GM12878 (cell line): ENCODE measurements at regions not wholly inside any gene's neighbourhood (a gene's known extent, or its start where the extent isn't known, plus 50 kb on each side); places are given as distances from the start of the nearest gene placed in this dataset.

ENCODE experiments used
- ATAC-seq: fragments of 200-7000 bp; cut with Tn5 transposase; 3 replicates; pipeline ENCODE4 v1.9.1; 2020; ENCODE audit warnings: mild to moderate bottlenecking, moderate library complexity
- BruUV-seq: library from RNA; stranded (reverse); fragments of 400-500 nt; replicated peaks from 2 replicates; lab custom pipeline; 2021; lab: Mats Ljungman, UMichigan
- CTCF ChIA-PET: fragments of 300-600 bp; sonication (Branson Sonifier 250); formaldehyde crosslinking; extraction: SDS; loops from one replicate; lab custom pipeline; 2021; ENCODE audit warnings: inconsistent platforms; lab: Yijun Ruan, JAX
- POLR2A ChIA-PET: fragments of 350-600 bp; formaldehyde crosslinking; extraction: SDS; loops from one replicate; lab custom pipeline; 2021; ENCODE audit warnings: inconsistent platforms; lab: Charles Lee
- RAD21 ChIA-PET: fragments of 300-600 bp; sonication (Branson Sonifier 250); formaldehyde crosslinking; loops from one replicate; lab custom pipeline; 2023; ENCODE audit warnings: antibody characterized with exemption; ENCODE audit not compliant: unreplicated experiment; lab: Charles Lee
- SMC1A ChIA-PET: fragments of 300-600 bp; sonication (Branson Sonifier 250); formaldehyde crosslinking; loops from one replicate; lab custom pipeline; 2023; ENCODE audit not compliant: unreplicated experiment, uncharacterized antibody; lab: Charles Lee
- DNase-seq: peaks from one replicate; pipeline ENCODE4 v3.0.0-alpha.2; 2011; ENCODE audit warnings: low read depth, low spot score
- FAIRE-seq: peaks from 3 replicates; lab custom pipeline; 2011; peaks lifted over from hg19 to GRCh38; lab: Jason Lieb, UNC
- H2AFZ ChIP-seq: 2 replicates; pipeline ENCODE4 v1.6.0; 2011; ENCODE audit warnings: low read depth, low read length, control low read depth; ENCODE audit not compliant: control insufficient read depth
- H3K27ac ChIP-seq: 2 replicates; pipeline ENCODE4 v1.5.1; 2011; ENCODE audit warnings: control low read depth; ENCODE audit not compliant: control insufficient read depth, insufficient read depth
- H3K27me3 ChIP-seq, 2 experiments: replicated peaks in 1 of 2; 2 replicates each; pipeline versions ENCODE4 v1.6.0 to v1.6.1; 2011; ENCODE audit warnings: low read length in 1 of 2; ENCODE audit not compliant: control insufficient read depth in 2 of 2, insufficient read depth in 2 of 2
- H3K36me3 ChIP-seq, 2 experiments: 2 replicates each; pipeline ENCODE4 v1.5.1; 2011; ENCODE audit warnings: low read length in 1 of 2; ENCODE audit not compliant: control insufficient read depth in 2 of 2, insufficient read depth in 2 of 2
- H3K4me1 ChIP-seq: 2 replicates; pipeline ENCODE4 v1.6.1; 2011; ENCODE audit warnings: mild to moderate bottlenecking, low read length, moderate library complexity, mixed read lengths; ENCODE audit not compliant: control insufficient read depth, insufficient read depth
- H3K4me2 ChIP-seq: 2 replicates; pipeline ENCODE4 v1.6.0; 2011; ENCODE audit warnings: control low read depth; ENCODE audit not compliant: control insufficient read depth, insufficient read depth
- H3K4me3 ChIP-seq: fragments of 200-600 bp; sonication (generic); 2 replicates; pipeline ENCODE4 v1.5.1; 2016
- H3K79me2 ChIP-seq: 2 replicates; pipeline ENCODE4 v1.6.0; 2011; ENCODE audit warnings: low read length; ENCODE audit not compliant: control insufficient read depth, insufficient read depth
- H3K9ac ChIP-seq: 2 replicates; pipeline ENCODE4 v1.8.0; 2011; ENCODE audit warnings: low read length, control low read depth, mixed read lengths; ENCODE audit not compliant: control insufficient read depth, insufficient read depth
- H3K9me3 ChIP-seq: replicated peaks from 3 replicates; pipeline ENCODE4 v1.5.1; 2011; ENCODE audit warnings: mild to moderate bottlenecking, low read length; ENCODE audit not compliant: control insufficient read depth, insufficient read depth
- H4K20me1 ChIP-seq: 2 replicates; pipeline ENCODE4 v1.6.0; 2011; ENCODE audit not compliant: control insufficient read depth, insufficient read depth
- WGBS: methylation state at CpG from one replicate; pipeline ENCODE4 v1.1.6; 2016; ENCODE audit warnings: low lambda C conversion rate; ENCODE audit not compliant: insufficient replicate concordance, insufficient coverage; ENCODE audit errors: missing lambda C conversion rate; 5-methylcytosine and 5-hydroxymethylcytosine counted together
- in situ Hi-C: fragments of 300-500 bp; cut with MboI; formaldehyde crosslinking; loops from 9 replicates; pipeline ENCODE4 v1.14.3; 2018; ENCODE audit warnings: mixed read lengths
- intact Hi-C: fragments of 100-400 bp; cut with micrococcal nuclease; formaldehyde crosslinking; loops from one replicate; pipeline ENCODE4 v1.14.2; 2022; ENCODE audit not compliant: unreplicated experiment
- TF ChIP-seq, protein P1 (sequence below): IDR thresholded peaks from 2 replicates; pipeline ENCODE4 v1.6.1; 2012; ENCODE audit warnings: mild to moderate bottlenecking, low read depth, low read length
- TF ChIP-seq, protein P2 (sequence below): fragments of 450-650 bp; IDR thresholded peaks from 2 replicates; pipeline ENCODE4 v1.6.1; 2016; ENCODE audit warnings: mild to moderate bottlenecking

DNA sequence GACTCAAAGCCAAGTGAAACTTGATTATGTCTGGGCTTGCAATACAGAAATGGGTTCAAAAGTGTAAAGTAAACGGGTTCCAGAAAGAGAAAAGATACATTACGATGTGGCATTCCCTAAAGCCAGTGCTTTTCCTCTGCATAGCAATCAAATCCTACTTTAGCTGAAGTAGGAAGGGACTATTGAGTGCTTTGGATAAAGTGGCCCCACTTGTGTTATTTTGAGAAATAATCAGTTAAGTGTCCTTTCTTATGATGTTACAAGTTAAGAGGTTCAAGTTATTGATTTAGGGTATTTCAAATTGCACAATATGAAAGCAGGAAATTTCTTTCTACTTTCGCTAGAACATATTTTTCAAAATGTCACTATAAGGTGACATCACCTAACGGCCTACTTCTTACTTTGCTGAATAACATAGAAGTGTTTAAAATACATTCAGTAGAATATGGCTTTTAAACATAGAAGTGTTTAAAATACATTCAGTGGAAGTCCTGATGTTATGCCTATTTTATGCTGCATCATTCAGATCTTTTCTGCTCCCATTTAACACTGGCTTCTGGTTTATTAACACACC is 235.2 kb downstream of the DTHD1 start:
- in situ Hi-C loops (no loop called here), intact Hi-C loops (no loop called here)
- BruUV-seq, result no TSS peak
- H3K4me1 ChIP-seq, result no peaks in the 10 kb centered on the region
- no peaks in the 10 kb centered on the region for H3K27me3 ChIP-seq
- no peak overlapping the region for H2AFZ ChIP-seq
- ChIA-PET CTCF (no interaction called here), POLR2A (no interaction called here), SMC1A (no interaction called here), RAD21 (no interaction called here)
- TF ChIP-seq, protein P1, sequence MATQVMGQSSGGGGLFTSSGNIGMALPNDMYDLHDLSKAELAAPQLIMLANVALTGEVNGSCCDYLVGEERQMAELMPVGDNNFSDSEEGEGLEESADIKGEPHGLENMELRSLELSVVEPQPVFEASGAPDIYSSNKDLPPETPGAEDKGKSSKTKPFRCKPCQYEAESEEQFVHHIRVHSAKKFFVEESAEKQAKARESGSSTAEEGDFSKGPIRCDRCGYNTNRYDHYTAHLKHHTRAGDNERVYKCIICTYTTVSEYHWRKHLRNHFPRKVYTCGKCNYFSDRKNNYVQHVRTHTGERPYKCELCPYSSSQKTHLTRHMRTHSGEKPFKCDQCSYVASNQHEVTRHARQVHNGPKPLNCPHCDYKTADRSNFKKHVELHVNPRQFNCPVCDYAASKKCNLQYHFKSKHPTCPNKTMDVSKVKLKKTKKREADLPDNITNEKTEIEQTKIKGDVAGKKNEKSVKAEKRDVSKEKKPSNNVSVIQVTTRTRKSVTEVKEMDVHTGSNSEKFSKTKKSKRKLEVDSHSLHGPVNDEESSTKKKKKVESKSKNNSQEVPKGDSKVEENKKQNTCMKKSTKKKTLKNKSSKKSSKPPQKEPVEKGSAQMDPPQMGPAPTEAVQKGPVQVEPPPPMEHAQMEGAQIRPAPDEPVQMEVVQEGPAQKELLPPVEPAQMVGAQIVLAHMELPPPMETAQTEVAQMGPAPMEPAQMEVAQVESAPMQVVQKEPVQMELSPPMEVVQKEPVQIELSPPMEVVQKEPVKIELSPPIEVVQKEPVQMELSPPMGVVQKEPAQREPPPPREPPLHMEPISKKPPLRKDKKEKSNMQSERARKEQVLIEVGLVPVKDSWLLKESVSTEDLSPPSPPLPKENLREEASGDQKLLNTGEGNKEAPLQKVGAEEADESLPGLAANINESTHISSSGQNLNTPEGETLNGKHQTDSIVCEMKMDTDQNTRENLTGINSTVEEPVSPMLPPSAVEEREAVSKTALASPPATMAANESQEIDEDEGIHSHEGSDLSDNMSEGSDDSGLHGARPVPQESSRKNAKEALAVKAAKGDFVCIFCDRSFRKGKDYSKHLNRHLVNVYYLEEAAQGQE, result no peak
- TF ChIP-seq, protein P2, sequence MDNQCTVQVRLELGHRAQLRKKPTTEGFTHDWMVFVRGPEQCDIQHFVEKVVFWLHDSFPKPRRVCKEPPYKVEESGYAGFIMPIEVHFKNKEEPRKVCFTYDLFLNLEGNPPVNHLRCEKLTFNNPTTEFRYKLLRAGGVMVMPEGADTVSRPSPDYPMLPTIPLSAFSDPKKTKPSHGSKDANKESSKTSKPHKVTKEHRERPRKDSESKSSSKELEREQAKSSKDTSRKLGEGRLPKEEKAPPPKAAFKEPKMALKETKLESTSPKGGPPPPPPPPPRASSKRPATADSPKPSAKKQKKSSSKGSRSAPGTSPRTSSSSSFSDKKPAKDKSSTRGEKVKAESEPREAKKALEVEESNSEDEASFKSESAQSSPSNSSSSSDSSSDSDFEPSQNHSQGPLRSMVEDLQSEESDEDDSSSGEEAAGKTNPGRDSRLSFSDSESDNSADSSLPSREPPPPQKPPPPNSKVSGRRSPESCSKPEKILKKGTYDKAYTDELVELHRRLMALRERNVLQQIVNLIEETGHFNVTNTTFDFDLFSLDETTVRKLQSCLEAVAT, result no peak
- no peaks in the 10 kb centered on the region for H4K20me1 ChIP-seq
- 9% methylated on average over 4 of the region's 4 CpGs for WGBS
- no peaks in the 10 kb centered on the region for H3K36me3 ChIP-seq
- no peak overlapping the region for H3K27ac ChIP-seq
- H3K9me3 ChIP-seq, result no peaks in the 10 kb centered on the region
- ATAC-seq, result no peak
- no peak overlapping the region for H3K9ac ChIP-seq
- no peak overlapping the region for H3K4me3 ChIP-seq
- no peaks in the 10 kb centered on the region for H3K79me2 ChIP-seq
- no peak overlapping the region for H3K4me2 ChIP-seq
- no peak for DNase-seq
- peak; percentile 59 for FAIRE-seq
